A673 (cell line): ENCODE measurements at regions not wholly inside any gene's neighbourhood (a gene's known extent, or its start where the extent isn't known, plus 50 kb on each side); places are given as distances from the start of the nearest gene placed in this dataset.

Experiments
- CTCF ChIP-seq: fragments of 300-800, 200-600 bp; sonication (generic); conservative IDR thresholded peaks from 2 replicates; pipeline ENCODE4 v1.5.1; 2017; ENCODE audit warnings: low read depth, mild to moderate bottlenecking, antibody characterized with exemption, low read length, moderate library complexity, mixed read lengths
- EZH2 ChIP-seq: fragments of 200-600 bp; sonication (generic); IDR thresholded peaks from 2 replicates; pipeline ENCODE4 v1.6.1; 2017; ENCODE audit warnings: borderline replicate concordance, low read depth, mild to moderate bottlenecking, mixed read lengths, antibody characterized with exemption, low read length; ENCODE audit not compliant: poor library complexity, severe bottlenecking

- TF ChIP-seq CTCF, result no peak
- no peak for TF ChIP-seq EZH2
Observed at GRCh38 chr6:148242180-148242579, 100.5 kb upstream of the SASH1 start.
